Stimulated activated CD4-positive, alpha-beta T cell treated with anti-CD3 and anti-CD28 coated beads, Interleukin-15, amount 100 ng/mL, for 1 hour (primary cell): ENCODE measurements at regions not wholly inside any gene's neighbourhood (a gene's known extent, or its start where the extent isn't known, plus 50 kb on each side); places are given as distances from the start of the nearest gene placed in this dataset.

Experiments
- DNase-seq, 2 donors: peaks; one replicate each; pipeline ENCODE4 v3.0.0-alpha.2; 2020; ENCODE audit warnings: low read depth in 1 of 2, low spot score in 1 of 2

- no peak for DNase-seq
Observed at GRCh38 chr15:85889956-85890619, 95.4 kb upstream of the KLHL25 start.

- DNase-seq = no peak
Observed at GRCh38 chr15:85890620-85890980, 95.9 kb upstream of the KLHL25 start.

- no peak for DNase-seq
Observed at GRCh38 chr15:85891470-85891869, 96.7 kb upstream of the KLHL25 start.

GRCh38 chr15:85892232-85892631, 97.5 kb upstream of the KLHL25 start:
- DNase-seq = no peak

GRCh38 chr15:85897207-85897894, 102.6 kb upstream of the KLHL25 start:
- DNase-seq = no peak

- no peak for DNase-seq
Observed at GRCh38 chr15:85897895-85898717, 103.4 kb upstream of the KLHL25 start.

GRCh38 chr15:85899927-85900326, 105.2 kb upstream of the KLHL25 start:
- no peak for DNase-seq

GRCh38 chr15:85905751-85906450, 111.2 kb upstream of the KLHL25 start:
- no peak for DNase-seq

- DNase-seq = no peak
Observed at GRCh38 chr15:85906640-85907039, 111.9 kb upstream of the KLHL25 start.

- DNase-seq = no peak
Observed at GRCh38 chr15:85910834-85911233, 116.1 kb upstream of the KLHL25 start.

GRCh38 chr15:85913461-85913860, 118.7 kb upstream of the KLHL25 start:
- DNase-seq = no peak

- no peak for DNase-seq
Observed at GRCh38 chr15:85920956-85921355, 126.2 kb upstream of the KLHL25 start.

GRCh38 chr15:85924088-85924487, 129.4 kb upstream of the KLHL25 start:
- no peak for DNase-seq

GRCh38 chr15:85925649-85926237, 131.0 kb upstream of the KLHL25 start:
- no peak for DNase-seq

- no peak for DNase-seq
Observed at GRCh38 chr15:85926834-85927233, 132.1 kb upstream of the KLHL25 start.

GRCh38 chr15:85927931-85928537, 133.3 kb upstream of the KLHL25 start:
- no peak for DNase-seq

- DNase-seq = no peak
Observed at GRCh38 chr15:85929786-85930185, 135.1 kb upstream of the KLHL25 start.

- DNase-seq = no peak
Observed at GRCh38 chr15:85932391-85932790, 137.7 kb upstream of the KLHL25 start.

- DNase-seq = no peak
Observed at GRCh38 chr15:85934691-85935090, 140.0 kb upstream of the KLHL25 start.

- DNase-seq = no peak
Observed at GRCh38 chr15:85935182-85935581, 140.5 kb upstream of the KLHL25 start.

- no peak for DNase-seq
Observed at GRCh38 chr15:85937661-85938060, 142.0 kb upstream of the AGBL1 start.
